ENCODE measurements at regions not wholly inside any gene's neighbourhood (a gene's known extent, or its start where the extent isn't known, plus 50 kb on each side); places are given as distances from the start of the nearest gene placed in this dataset.

- no peak overlapping the region for H2AFZ ChIP-seq (ENCODE audit: control insufficient read depth, low read depth, low read length)
- H3K9ac ChIP-seq (ENCODE audit: control insufficient read depth, insufficient read depth, low read length): no peak overlapping the region
- WGBS (ENCODE audit: insufficient coverage, insufficient replicate concordance, low lambda C conversion rate, missing lambda C conversion rate): 0% methylated on average over 1 of the region's 1 CpG
- H3K27ac ChIP-seq (ENCODE audit: control insufficient read depth, insufficient read depth): no peak overlapping the region
- ChIA-PET CTCF (no interaction called here), POLR2A (no interaction called here), SMC1A (ENCODE audit: uncharacterized antibody, unreplicated experiment) (no interaction called here), RAD21 (ENCODE audit: unreplicated experiment) (no interaction called here)
- no peak overlapping the region for H3K4me2 ChIP-seq (ENCODE audit: control insufficient read depth, insufficient read depth)
- TF ChIP-seq NFIC (IDR thresholded peaks at IDR 0.05; ENCODE audit: low read depth, low read length) (no peak), MTA2 (IDR thresholded peaks at IDR 0.05; ENCODE audit: low read depth) (no peak), SMAD5 (IDR thresholded peaks at IDR 0.05; ENCODE audit: low read depth) (no peak)
- DNase-seq (ENCODE audit: low read depth, low spot score) (no peak), ATAC-seq (no peak), FAIRE-seq (no peak)
- H3K4me3 ChIP-seq: no peak overlapping the region
- no peaks in the 10 kb centered on the region for H3K27me3 ChIP-seq (replicated peaks in 1 of 2; ENCODE audit: control insufficient read depth in 2 of 2, insufficient read depth in 2 of 2, low read length in 1 of 2)
- H3K36me3 ChIP-seq (ENCODE audit: control insufficient read depth in 2 of 2, insufficient read depth in 2 of 2, low read length in 1 of 2): no peaks in the 10 kb centered on the region
- BruUV-seq (replicated peaks): no TSS peak
- in situ Hi-C loops (cut with MboI): no loop called here
- intact Hi-C loops (cut with micrococcal nuclease; ENCODE audit: unreplicated experiment): no loop called here
- no peaks in the 10 kb centered on the region for H3K79me2 ChIP-seq (ENCODE audit: control insufficient read depth, insufficient read depth, low read length)
- no peaks in the 10 kb centered on the region for H3K4me1 ChIP-seq (ENCODE audit: control insufficient read depth, insufficient read depth, low read length)
- no peaks in the 10 kb centered on the region for H3K9me3 ChIP-seq (replicated peaks; ENCODE audit: control insufficient read depth, insufficient read depth, low read length)
- no peaks in the 10 kb centered on the region for H4K20me1 ChIP-seq (ENCODE audit: control insufficient read depth, insufficient read depth)
Observed at GRCh38 chr1:73009311-73009710, 727.0 kb upstream of the NEGR1 start.

DNA sequence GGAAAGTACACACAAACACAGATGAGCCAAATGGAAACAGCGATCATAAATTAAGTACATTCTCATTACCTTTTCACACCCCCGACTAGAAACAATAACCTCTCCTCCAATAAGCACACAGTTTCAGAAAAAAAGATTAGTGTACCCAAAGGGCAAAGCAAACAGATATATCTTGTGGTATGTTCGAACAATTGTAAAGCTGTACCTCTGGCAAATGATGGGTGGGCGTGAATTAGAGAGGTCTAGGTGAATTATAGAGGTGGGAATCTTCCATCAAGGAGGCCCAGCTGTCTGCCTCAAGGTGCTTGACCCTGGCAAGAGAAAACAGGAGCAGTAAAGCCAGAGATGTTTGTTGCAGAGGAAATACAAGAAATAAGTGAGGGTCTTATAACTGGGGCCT lies 715.3 kb upstream of the NEGR1 start:
- in situ Hi-C loops (cut with MboI): no loop called here
- no peak for FAIRE-seq
- RAD21 ChIA-PET (ENCODE audit: unreplicated experiment): no interaction called here
- TF ChIP-seq EZH2 (IDR thresholded peaks at IDR 0.05; ENCODE audit: borderline replicate concordance, control insufficient read depth, low read depth, low read length): no peak
- no peak for TF ChIP-seq DPF2 (IDR thresholded peaks at IDR 0.05)
- no peak for TF ChIP-seq ZNF622 (IDR thresholded peaks at IDR 0.05)
- TF ChIP-seq NRF1 (conservative IDR thresholded peaks at IDR 0.05; ENCODE audit: low read depth, low read length): no peak
- no peak for TF ChIP-seq ZNF207 (IDR thresholded peaks at IDR 0.05; ENCODE audit: borderline replicate concordance)
- TF ChIP-seq TAF1 (IDR thresholded peaks at IDR 0.05; ENCODE audit: borderline replicate concordance, low read depth, low read length): no peak
- TF ChIP-seq, protein P1, sequence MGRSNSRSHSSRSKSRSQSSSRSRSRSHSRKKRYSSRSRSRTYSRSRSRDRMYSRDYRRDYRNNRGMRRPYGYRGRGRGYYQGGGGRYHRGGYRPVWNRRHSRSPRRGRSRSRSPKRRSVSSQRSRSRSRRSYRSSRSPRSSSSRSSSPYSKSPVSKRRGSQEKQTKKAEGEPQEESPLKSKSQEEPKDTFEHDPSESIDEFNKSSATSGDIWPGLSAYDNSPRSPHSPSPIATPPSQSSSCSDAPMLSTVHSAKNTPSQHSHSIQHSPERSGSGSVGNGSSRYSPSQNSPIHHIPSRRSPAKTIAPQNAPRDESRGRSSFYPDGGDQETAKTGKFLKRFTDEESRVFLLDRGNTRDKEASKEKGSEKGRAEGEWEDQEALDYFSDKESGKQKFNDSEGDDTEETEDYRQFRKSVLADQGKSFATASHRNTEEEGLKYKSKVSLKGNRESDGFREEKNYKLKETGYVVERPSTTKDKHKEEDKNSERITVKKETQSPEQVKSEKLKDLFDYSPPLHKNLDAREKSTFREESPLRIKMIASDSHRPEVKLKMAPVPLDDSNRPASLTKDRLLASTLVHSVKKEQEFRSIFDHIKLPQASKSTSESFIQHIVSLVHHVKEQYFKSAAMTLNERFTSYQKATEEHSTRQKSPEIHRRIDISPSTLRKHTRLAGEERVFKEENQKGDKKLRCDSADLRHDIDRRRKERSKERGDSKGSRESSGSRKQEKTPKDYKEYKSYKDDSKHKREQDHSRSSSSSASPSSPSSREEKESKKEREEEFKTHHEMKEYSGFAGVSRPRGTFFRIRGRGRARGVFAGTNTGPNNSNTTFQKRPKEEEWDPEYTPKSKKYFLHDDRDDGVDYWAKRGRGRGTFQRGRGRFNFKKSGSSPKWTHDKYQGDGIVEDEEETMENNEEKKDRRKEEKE (IDR thresholded peaks at IDR 0.05): no peak
- TF ChIP-seq GABPA (IDR thresholded peaks at IDR 0.05; ENCODE audit: low read depth): no peak
- no peak for TF ChIP-seq MEF2B (IDR thresholded peaks at IDR 0.05; ENCODE audit: partially characterized antibody, poor library complexity, severe bottlenecking)
- no peak for TF ChIP-seq CBFB (IDR thresholded peaks at IDR 0.05; ENCODE audit: low read depth)
- TF ChIP-seq ZNF384 (IDR thresholded peaks at IDR 0.05; ENCODE audit: borderline replicate concordance, low read depth, low read length): no peak
- no peak for TF ChIP-seq BACH1 (IDR thresholded peaks at IDR 0.05; ENCODE audit: borderline replicate concordance)
- TF ChIP-seq, protein P2, sequence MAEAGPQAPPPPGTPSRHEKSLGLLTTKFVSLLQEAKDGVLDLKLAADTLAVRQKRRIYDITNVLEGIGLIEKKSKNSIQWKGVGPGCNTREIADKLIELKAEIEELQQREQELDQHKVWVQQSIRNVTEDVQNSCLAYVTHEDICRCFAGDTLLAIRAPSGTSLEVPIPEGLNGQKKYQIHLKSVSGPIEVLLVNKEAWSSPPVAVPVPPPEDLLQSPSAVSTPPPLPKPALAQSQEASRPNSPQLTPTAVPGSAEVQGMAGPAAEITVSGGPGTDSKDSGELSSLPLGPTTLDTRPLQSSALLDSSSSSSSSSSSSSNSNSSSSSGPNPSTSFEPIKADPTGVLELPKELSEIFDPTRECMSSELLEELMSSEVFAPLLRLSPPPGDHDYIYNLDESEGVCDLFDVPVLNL (IDR thresholded peaks at IDR 0.05; ENCODE audit: low read depth, low read length): no peak
- TF ChIP-seq KLF5 (IDR thresholded peaks at IDR 0.05; ENCODE audit: partially characterized antibody): no peak
- no peak for TF ChIP-seq ZNF274 (IDR thresholded peaks at IDR 0.05; ENCODE audit: insufficient read depth, insufficient read length)

More for the DNA sequence above, 715.3 kb upstream of the NEGR1 start:
- no peak overlapping the region for H3K27ac ChIP-seq (ENCODE audit: control insufficient read depth, insufficient read depth)
- H3K36me3 ChIP-seq (ENCODE audit: control insufficient read depth in 2 of 2, insufficient read depth in 2 of 2, low read length in 1 of 2): no peaks in the 10 kb centered on the region
- DNase-seq (ENCODE audit: low read depth, low spot score) (no peak), ATAC-seq (no peak)
- ChIA-PET CTCF (no interaction called here), POLR2A (no interaction called here), SMC1A (ENCODE audit: uncharacterized antibody, unreplicated experiment) (interaction anchor here (1.3 kb wide), 1 partner anchor 9 kb away, joined by 3 read pairs; no protein-coding TSS in a partner anchor)
- no peaks in the 10 kb centered on the region for H3K79me2 ChIP-seq (ENCODE audit: control insufficient read depth, insufficient read depth, low read length)
- no peaks in the 10 kb centered on the region for H3K9me3 ChIP-seq (replicated peaks; ENCODE audit: control insufficient read depth, insufficient read depth, low read length)
- H3K4me3 ChIP-seq: no peak overlapping the region
- intact Hi-C loops (cut with micrococcal nuclease; ENCODE audit: unreplicated experiment): no loop called here
- H3K9ac ChIP-seq (ENCODE audit: control insufficient read depth, insufficient read depth, low read length): no peak overlapping the region
- H2AFZ ChIP-seq (ENCODE audit: control insufficient read depth, low read depth, low read length): no peak overlapping the region
- no TSS peak for BruUV-seq (replicated peaks)
- WGBS (ENCODE audit: insufficient coverage, insufficient replicate concordance, low lambda C conversion rate, missing lambda C conversion rate): 14% methylated on average over 4 of the region's 4 CpGs
- H4K20me1 ChIP-seq (ENCODE audit: control insufficient read depth, insufficient read depth): no peaks in the 10 kb centered on the region
- no peak overlapping the region for H3K4me2 ChIP-seq (ENCODE audit: control insufficient read depth, insufficient read depth)
- H3K27me3 ChIP-seq (replicated peaks in 1 of 2; ENCODE audit: control insufficient read depth in 2 of 2, insufficient read depth in 2 of 2, low read length in 1 of 2): no peaks in the 10 kb centered on the region
- no peaks in the 10 kb centered on the region for H3K4me1 ChIP-seq (ENCODE audit: control insufficient read depth, insufficient read depth, low read length)
